Mucosa of rectum (tissue), 2 donors: ENCODE measurements at regions not wholly inside any gene's neighbourhood (a gene's known extent, or its start where the extent isn't known, plus 50 kb on each side); places are given as distances from the start of the nearest gene placed in this dataset.
"Not testable (repeated sequence)": the region's sequence is repeated elsewhere in the genome, so short reads cannot be mapped to it uniquely, and the experiment has no call there.

Source experiments
- H3K27ac ChIP-seq, 2 donors: one replicate each; pipeline ENCODE4 v1.7.0; 2013; ENCODE audit warnings: inconsistent platforms in 2 of 2, low read depth in 2 of 2, low read length in 2 of 2
- H3K27me3 ChIP-seq, 2 donors: one replicate each; pipeline ENCODE4 v1.7.0; 2013; ENCODE audit warnings: low read length in 2 of 2; ENCODE audit not compliant: control insufficient read depth in 2 of 2, insufficient read depth in 2 of 2
- H3K36me3 ChIP-seq, 2 donors: one replicate each; pipeline ENCODE4 v1.7.0; 2013; ENCODE audit warnings: low read length in 2 of 2; ENCODE audit not compliant: control insufficient read depth in 2 of 2, insufficient read depth in 2 of 2
- H3K4me1 ChIP-seq, 2 donors: one replicate each; pipeline ENCODE4 v1.7.0; 2013; ENCODE audit warnings: low read length in 2 of 2, mild to moderate bottlenecking in 1 of 2; ENCODE audit not compliant: control insufficient read depth in 2 of 2, insufficient read depth in 2 of 2
- H3K4me3 ChIP-seq, 2 donors: one replicate each; pipeline ENCODE4 v1.7.0; 2013; ENCODE audit warnings: low read length in 2 of 2
- H3K9ac ChIP-seq, 2 donors: one replicate each; pipeline ENCODE4 v1.7.0; 2013; ENCODE audit warnings: low read length in 2 of 2, low read depth in 1 of 2, mild to moderate bottlenecking in 1 of 2
- H3K9me3 ChIP-seq, 2 donors: one replicate each; pipeline ENCODE4 v1.7.0; 2013; ENCODE audit warnings: low read length in 2 of 2; ENCODE audit not compliant: control insufficient read depth in 2 of 2
- donor health status: healthy.
- donor health status: Normal muscosa, but diverticular disease.

DNA sequence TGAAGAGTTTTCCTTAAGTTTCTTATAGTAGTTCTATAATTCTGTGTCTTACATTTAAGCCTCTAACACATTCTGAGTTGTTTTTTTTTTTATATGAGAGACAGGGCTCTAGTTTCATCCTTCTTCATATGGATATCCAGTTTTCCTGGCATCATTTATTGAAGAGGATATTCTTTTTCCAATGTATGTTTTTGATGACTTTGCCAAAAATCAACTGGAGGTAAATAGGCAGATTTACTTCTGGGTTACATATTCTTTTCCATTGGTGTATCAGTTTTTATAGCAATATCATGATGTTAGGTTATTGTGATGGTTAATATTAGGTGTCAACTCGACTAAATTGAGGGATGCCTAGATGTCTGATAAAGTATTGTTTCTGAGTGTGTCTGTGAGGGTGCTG is 650.7 kb upstream of the GRID2 start:
- H3K27ac ChIP-seq = no peak overlapping the region
- H3K9ac ChIP-seq = no peak overlapping the region
- no peaks in the 10 kb centered on the region for H3K9me3 ChIP-seq
- H3K4me1 ChIP-seq = no peaks in the 10 kb centered on the region
- H3K36me3 ChIP-seq = no peaks in the 10 kb centered on the region
- H3K27me3 ChIP-seq = no peaks in the 10 kb centered on the region
- H3K4me3 ChIP-seq = no peak overlapping the region

DNA sequence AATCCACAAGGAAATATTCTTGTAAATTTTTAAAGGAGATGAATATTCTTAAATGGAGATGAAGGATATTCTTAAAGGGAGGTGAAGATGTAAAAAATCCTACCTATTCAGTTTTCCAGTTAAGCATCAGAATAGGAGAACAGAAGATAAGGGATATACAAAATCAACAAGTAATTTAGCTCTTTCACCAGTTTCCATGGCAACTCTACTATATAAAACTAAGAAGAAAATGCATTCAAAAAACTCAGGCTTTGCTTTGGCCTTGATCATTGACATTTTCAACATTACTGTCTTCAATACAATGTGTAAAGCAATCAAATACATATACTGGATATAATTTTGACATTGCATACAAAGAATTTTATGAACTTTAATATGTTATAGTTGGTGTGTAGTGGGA is 622.7 kb upstream of the GRID2 start:
- Histone ChIP-seq H3K4me1 (no peaks in the 10 kb centered on the region), H3K4me3 (no peak overlapping the region), H3K27ac (no peak overlapping the region)

DNA sequence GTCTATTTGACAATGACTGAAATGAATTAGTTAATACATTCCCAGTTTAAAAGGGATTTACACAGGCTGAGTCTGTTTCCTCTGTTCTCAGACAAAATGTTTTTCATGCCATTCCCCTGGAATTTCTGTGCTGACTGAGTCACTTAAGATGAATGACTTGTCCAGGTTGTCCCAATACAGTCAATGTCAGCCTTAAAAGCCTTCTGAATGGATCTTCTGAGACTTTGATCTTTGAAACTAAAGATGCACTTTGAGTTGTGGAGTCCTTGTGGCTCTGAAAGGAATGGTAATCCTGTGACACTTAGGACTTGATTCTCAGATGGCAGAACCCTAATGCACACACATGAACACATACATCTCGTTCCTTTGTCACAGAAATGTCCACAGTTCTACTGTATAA is 622.2 kb upstream of the GRID2 start:
- no peaks in the 10 kb centered on the region for H3K27me3 ChIP-seq

More for the DNA sequence above, 622.7 kb upstream of the GRID2 start:
- Histone ChIP-seq H3K27me3 (no peaks in the 10 kb centered on the region), H3K9me3 (no peaks in the 10 kb centered on the region), H3K9ac (no peak overlapping the region), H3K36me3 (no peaks in the 10 kb centered on the region)

DNA sequence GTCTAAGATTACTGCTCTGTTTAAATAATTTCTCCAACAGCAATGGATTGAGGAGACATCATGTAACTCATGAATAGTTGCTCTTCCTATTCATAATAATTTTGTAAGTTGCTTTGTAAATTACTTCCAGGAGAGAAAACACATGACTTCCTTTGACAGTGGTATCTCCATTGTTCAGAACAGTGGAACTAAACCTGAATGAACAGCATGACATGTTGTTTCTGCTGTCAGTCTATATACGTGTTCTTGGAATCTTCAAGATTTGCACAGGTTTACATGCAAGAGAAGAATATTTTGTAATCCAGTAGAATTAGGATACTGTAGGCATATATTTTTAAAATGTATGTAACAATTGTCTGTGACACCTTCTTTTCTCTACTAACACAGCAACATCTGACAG is 618.8 kb upstream of the GRID2 start:
- no peaks in the 10 kb centered on the region for H3K27me3 ChIP-seq
- H3K9ac ChIP-seq = no peak overlapping the region
- no peaks in the 10 kb centered on the region for H3K9me3 ChIP-seq
- no peaks in the 10 kb centered on the region for H3K36me3 ChIP-seq
- no peak overlapping the region for H3K4me3 ChIP-seq
- no peak overlapping the region for H3K27ac ChIP-seq
- H3K4me1 ChIP-seq = no peaks in the 10 kb centered on the region

More for the DNA sequence above, 622.2 kb upstream of the GRID2 start:
- Histone ChIP-seq H3K4me1 (no peaks in the 10 kb centered on the region), H3K27ac (no peak overlapping the region), H3K9me3 (no peaks in the 10 kb centered on the region), H3K9ac (no peak overlapping the region), H3K36me3 (no peaks in the 10 kb centered on the region), H3K4me3 (no peak overlapping the region)

DNA sequence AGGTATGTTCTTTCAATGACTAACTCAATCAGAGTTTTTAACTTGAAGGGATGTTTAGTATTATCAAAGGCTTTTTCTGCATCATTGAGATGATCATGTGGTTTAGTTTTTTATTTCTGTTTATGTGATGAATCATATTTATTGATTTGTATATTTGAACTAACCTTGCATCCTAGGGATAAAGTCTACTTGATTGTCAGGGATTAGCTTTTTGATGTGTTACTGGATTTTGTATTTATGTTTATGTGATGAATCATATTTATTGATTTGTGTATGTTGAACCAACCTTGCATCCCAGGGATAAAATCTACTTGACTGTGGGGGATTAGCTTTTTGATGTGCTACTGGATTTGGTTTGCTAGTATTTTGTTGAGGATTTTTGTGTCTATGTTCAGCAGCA is 615.4 kb upstream of the GRID2 start:
- Histone ChIP-seq H3K27ac (no peak overlapping the region), H3K4me3 (no peak overlapping the region), H3K4me1 (no peaks in the 10 kb centered on the region), H3K36me3 (no peaks in the 10 kb centered on the region), H3K9me3 (no peaks in the 10 kb centered on the region), H3K9ac (no peak overlapping the region), H3K27me3 (no peaks in the 10 kb centered on the region)

DNA sequence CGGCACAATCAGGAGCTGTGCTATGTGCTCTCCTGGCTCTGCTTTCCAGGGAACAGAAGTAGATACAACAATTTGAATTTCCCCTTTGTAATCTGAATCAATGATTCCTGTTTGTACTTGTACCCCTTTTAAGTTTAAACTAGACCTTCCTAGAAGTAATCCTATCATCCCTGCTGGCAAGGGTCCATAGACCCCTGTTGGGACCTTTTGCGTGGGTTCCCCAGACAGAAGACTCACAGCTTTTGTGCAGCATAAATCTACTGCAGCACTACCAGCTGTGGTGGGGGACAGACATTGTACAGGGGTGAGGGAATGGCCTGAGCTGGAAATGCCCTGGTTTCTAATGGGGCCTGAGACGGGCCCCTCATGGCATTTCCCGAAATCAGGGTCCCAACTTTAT is 604.1 kb upstream of the GRID2 start:
- H3K4me3 ChIP-seq, H3K36me3 ChIP-seq, H3K9me3 ChIP-seq, H3K27me3 ChIP-seq, H3K9ac ChIP-seq, H3K27ac ChIP-seq, H3K4me1 ChIP-seq: not testable (repeated sequence)

DNA sequence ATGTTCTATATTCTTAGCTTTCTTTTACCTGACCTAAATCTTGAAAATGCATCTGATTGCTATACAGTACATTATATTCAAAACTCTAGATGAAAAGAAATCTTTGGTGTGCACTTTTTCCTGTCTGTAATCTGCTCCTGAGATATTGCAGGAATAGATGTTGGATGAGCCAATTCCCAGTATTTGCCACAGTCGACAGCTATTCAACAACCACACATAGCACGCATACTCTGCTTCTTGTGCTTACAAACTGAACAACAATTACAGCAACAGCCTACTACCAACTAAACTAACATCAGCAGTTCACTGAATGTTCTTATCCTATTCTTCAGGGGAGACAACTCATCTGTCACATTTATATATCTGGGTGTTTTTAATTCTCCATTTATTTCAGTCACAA is 573.9 kb upstream of the GRID2 start:
- Histone ChIP-seq H3K4me3 (no peak overlapping the region), H3K36me3 (no peaks in the 10 kb centered on the region), H3K9me3 (no peaks in the 10 kb centered on the region), H3K9ac (no peak overlapping the region), H3K27me3 (no peaks in the 10 kb centered on the region), H3K4me1 (no peaks in the 10 kb centered on the region), H3K27ac (no peak overlapping the region)

DNA sequence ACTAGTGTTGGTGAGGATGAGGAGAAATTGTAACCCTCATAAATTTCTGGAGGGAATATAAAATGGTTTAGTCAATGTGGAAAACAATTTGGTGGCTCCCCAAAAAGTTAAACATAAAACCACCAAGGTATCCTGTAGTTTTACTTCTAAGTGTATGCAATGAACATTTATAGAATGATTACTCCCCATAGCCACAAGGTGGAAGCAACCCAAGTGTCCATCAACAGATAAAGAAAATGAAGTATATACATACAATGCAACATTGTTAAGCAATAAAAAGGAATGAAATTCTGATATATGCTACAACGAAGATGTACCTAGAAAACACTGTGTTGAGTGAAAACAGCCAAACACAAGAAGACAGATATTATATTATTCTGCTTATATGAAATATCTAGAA is 569.1 kb upstream of the GRID2 start:
- no peaks in the 10 kb centered on the region for H3K9me3 ChIP-seq
- H3K4me1 ChIP-seq = no peaks in the 10 kb centered on the region
- H3K36me3 ChIP-seq = no peaks in the 10 kb centered on the region
- no peaks in the 10 kb centered on the region for H3K27me3 ChIP-seq
- no peak overlapping the region for H3K4me3 ChIP-seq
- H3K27ac ChIP-seq = no peak overlapping the region
- H3K9ac ChIP-seq = no peak overlapping the region

DNA sequence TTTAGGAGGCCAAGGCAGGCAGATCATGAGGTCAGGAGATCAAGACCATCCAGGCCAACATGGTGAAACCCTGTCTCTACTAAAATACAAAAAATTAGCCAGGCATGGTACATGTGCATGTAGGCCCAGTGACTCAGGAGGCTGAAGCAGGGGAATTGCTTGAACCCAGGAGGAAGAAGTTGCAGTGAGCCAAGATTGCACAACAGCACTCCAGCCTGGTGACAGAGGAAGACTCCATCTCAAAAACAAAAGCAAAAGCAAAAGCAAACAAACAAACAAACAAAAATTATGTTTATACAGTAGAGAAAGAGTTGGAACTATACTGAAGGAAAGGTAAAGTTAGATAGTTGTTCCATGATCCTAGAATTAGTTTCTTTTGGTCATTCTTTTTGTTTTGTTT is 564.9 kb upstream of the GRID2 start:
- not testable (repeated sequence) for H3K9ac ChIP-seq, H3K27ac ChIP-seq, H3K36me3 ChIP-seq, H3K9me3 ChIP-seq, H3K27me3 ChIP-seq, H3K4me3 ChIP-seq, H3K4me1 ChIP-seq

DNA sequence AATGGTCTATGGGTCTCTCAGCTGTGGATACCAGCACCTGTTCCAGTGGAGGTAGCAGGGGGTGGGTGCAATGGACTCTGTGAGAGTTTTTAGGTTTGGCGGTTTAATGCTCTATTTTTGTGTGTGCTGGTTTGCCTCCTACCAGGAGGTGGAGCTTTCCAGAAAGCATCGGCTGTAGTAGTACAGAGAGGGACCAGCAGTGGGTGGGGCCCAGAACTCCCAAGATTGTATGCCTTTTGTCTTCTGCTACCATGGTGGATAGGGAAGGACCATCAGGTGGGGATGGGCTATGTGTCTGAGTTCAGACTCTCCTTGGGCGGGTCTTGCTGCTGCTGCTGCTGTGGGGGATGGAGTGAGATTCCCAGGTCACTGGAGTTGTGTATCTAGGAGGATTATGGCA is 557.2 kb upstream of the GRID2 start:
- Histone ChIP-seq H3K9ac (no peak overlapping the region), H3K27me3 (no peaks in the 10 kb centered on the region), H3K4me3 (no peak overlapping the region), H3K9me3 (no peaks in the 10 kb centered on the region), H3K4me1 (no peaks in the 10 kb centered on the region), H3K36me3 (no peaks in the 10 kb centered on the region), H3K27ac (no peak overlapping the region)

DNA sequence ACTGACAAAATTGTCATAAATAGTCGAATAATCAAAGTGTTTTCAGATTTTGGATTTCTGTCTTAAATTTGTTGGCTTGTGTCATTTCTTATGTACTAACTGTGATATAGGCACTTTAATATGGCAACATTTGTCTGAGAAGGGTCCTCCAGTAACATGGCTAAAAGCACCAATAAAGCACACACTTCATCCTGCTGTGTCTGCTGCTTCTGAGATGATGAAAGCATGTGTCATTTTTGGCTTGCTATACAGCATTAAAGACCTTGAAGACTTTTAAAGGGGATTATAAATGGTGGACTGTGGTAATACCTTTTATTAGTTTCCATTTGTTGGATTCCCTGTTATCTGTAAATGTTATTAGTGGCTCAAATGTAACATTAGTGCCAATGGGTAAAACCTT is 551.8 kb upstream of the GRID2 start:
- H3K9me3 ChIP-seq = no peaks in the 10 kb centered on the region
- H3K9ac ChIP-seq = no peak overlapping the region
- no peaks in the 10 kb centered on the region for H3K36me3 ChIP-seq
- no peaks in the 10 kb centered on the region for H3K27me3 ChIP-seq
- no peak overlapping the region for H3K27ac ChIP-seq
- no peak overlapping the region for H3K4me3 ChIP-seq
- H3K4me1 ChIP-seq = no peaks in the 10 kb centered on the region
